Vagina (tissue), 2 donors: ENCODE measurements at regions not wholly inside any gene's neighbourhood (a gene's known extent, or its start where the extent isn't known, plus 50 kb on each side); places are given as distances from the start of the nearest gene placed in this dataset.
"Not testable (repeated sequence)": the region's sequence is repeated elsewhere in the genome, so short reads cannot be mapped to it uniquely, and the experiment has no call there.

Experiments used
- CTCF ChIP-seq, 3 experiments: fragments of 450-650 bp in 2 of 3; fragments of 200-600 bp in 1 of 3; sonication (generic) in 1 of 3; IDR thresholded peaks; one replicate each; pipeline ENCODE4 v1.5.1; 2017 to 2019; ENCODE audit warnings: antibody characterized with exemption in 3 of 3, mild to moderate bottlenecking in 2 of 3, moderate library complexity in 2 of 3
- POLR2A ChIP-seq, 2 donors: fragments of 450-650 bp; IDR thresholded peaks; one replicate each; pipeline ENCODE4 v1.6.1; 2017; ENCODE audit warnings: antibody characterized with exemption in 2 of 2, mild to moderate bottlenecking in 2 of 2, moderate library complexity in 2 of 2
- POLR2AphosphoS5 ChIP-seq, 2 donors: sonication (generic); formaldehyde crosslinking; IDR thresholded peaks; one replicate each; pipeline ENCODE4 v1.9.0; 2017; ENCODE audit warnings: antibody characterized with exemption in 2 of 2, mild to moderate bottlenecking in 2 of 2, low read depth in 1 of 2; ENCODE audit not compliant: insufficient read depth in 1 of 2

GRCh38 chr17:63090358-63091114 lies 124.5 kb downstream of the TANC2 start:
- TF ChIP-seq POLR2AphosphoS5 (IDR thresholded peaks at IDR 0.05; ENCODE audit: insufficient read depth in 1 of 2, low read depth in 1 of 2); POLR2A (IDR thresholded peaks at IDR 0.05); CTCF (IDR thresholded peaks at IDR 0.05): not testable (repeated sequence)
